Sigmoid colon (tissue), 4 donors: ENCODE measurements at regions not wholly inside any gene's neighbourhood (a gene's known extent, or its start where the extent isn't known, plus 50 kb on each side); places are given as distances from the start of the nearest gene placed in this dataset.

Experiments
- EP300 ChIP-seq, 4 donors: sonication (generic); formaldehyde crosslinking; IDR thresholded peaks; one replicate each; pipeline ENCODE4 v1.6.1; 2017; ENCODE audit warnings: antibody characterized with exemption in 4 of 4
- POLR2A ChIP-seq, 2 donors: fragments of 450-650 bp; IDR thresholded peaks; one replicate each; pipeline ENCODE4 v1.6.1; 2016; ENCODE audit warnings: antibody characterized with exemption in 2 of 2, mild to moderate bottlenecking in 2 of 2, moderate library complexity in 2 of 2
- POLR2AphosphoS5 ChIP-seq, 4 donors: sonication (generic); formaldehyde crosslinking; IDR thresholded peaks; one replicate each; pipeline ENCODE4 v1.6.1; 2017; ENCODE audit warnings: antibody characterized with exemption in 4 of 4
- TF ChIP-seq, protein P1 (sequence below), 4 experiments: fragments of 450-650 bp in 3 of 4; fragments of 200-600 bp in 1 of 4; IDR thresholded peaks; one replicate each; pipeline ENCODE4 v1.5.1; 2016 to 2019; ENCODE audit warnings: antibody characterized with exemption in 4 of 4, mild to moderate bottlenecking in 3 of 4, moderate library complexity in 2 of 4

DNA sequence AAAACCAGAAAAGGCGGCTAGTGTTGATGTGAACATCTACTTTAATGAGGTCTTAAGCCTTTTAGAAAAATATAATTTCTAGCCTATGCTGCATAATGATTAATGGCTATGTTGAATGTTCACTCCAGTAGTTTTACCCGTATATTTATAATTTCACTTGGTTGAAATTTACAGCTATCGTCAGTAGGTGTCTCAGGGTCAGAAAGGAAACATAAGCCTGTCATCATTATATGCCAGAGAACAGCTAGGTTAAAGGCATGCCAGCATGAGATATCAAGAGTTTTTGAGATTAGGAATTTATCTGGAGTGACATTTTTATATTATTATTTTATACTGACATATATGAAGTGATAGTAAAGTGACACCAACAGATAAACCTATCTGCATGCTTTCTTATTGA is 904.1 kb downstream of the OTOL1 start:
- TF ChIP-seq, protein P1, sequence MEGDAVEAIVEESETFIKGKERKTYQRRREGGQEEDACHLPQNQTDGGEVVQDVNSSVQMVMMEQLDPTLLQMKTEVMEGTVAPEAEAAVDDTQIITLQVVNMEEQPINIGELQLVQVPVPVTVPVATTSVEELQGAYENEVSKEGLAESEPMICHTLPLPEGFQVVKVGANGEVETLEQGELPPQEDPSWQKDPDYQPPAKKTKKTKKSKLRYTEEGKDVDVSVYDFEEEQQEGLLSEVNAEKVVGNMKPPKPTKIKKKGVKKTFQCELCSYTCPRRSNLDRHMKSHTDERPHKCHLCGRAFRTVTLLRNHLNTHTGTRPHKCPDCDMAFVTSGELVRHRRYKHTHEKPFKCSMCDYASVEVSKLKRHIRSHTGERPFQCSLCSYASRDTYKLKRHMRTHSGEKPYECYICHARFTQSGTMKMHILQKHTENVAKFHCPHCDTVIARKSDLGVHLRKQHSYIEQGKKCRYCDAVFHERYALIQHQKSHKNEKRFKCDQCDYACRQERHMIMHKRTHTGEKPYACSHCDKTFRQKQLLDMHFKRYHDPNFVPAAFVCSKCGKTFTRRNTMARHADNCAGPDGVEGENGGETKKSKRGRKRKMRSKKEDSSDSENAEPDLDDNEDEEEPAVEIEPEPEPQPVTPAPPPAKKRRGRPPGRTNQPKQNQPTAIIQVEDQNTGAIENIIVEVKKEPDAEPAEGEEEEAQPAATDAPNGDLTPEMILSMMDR (IDR thresholded peaks at IDR 0.05), result no peak
- no peak for TF ChIP-seq EP300 (IDR thresholded peaks at IDR 0.05)
- no peak for TF ChIP-seq POLR2A (IDR thresholded peaks at IDR 0.05)
- TF ChIP-seq POLR2AphosphoS5 (IDR thresholded peaks at IDR 0.05), result no peak
